ENCODE measurements at regions not wholly inside any gene's neighbourhood (a gene's known extent, or its start where the extent isn't known, plus 50 kb on each side); places are given as distances from the start of the nearest gene placed in this dataset.
"Not testable (repeated sequence)": the region's sequence is repeated elsewhere in the genome, so short reads cannot be mapped to it uniquely, and the experiment has no call there.

DNA sequence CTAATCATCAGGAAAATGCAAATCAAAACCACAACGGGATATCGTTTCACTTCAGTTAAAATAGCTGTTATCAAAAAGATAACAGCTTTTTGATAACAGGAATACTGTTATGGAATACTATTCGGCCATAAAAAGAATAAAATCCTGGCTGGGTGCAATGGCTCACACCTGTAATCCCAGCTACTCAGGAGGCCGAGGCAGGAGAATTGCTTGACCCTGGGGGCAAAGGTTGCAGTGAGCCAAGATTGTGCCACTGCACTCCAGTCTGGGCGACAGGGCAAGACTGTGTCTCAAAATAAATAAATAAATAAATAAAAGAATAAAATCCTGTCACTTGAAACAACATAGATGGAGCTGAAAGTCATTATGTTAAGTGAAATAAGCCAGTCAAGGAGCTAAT lies 178.1 kb upstream of the TSC22D2 start:
- H3K27me3 Mint-ChIP-seq (ENCODE audit: unreplicated experiment), result no peaks in the 10 kb centered on the region
- H3K4me3 Mint-ChIP-seq (ENCODE audit: unreplicated experiment), result no peak overlapping the region
- no peak overlapping the region for H3K27ac Mint-ChIP-seq (ENCODE audit: unreplicated experiment)
- TF ChIP-seq CTCF (IDR thresholded peaks at IDR 0.05; ENCODE audit: partially characterized antibody, unreplicated experiment), result no peak
- peaks cover 10% of the 10 kb centered on the region for H3K4me1 Mint-ChIP-seq (ENCODE audit: low read depth, unreplicated experiment)
- H3K36me3 Mint-ChIP-seq (ENCODE audit: unreplicated experiment), result no peaks in the 10 kb centered on the region
- no peak for DNase-seq
- H3K9me3 Mint-ChIP-seq (ENCODE audit: unreplicated experiment), result no peaks in the 10 kb centered on the region

DNA sequence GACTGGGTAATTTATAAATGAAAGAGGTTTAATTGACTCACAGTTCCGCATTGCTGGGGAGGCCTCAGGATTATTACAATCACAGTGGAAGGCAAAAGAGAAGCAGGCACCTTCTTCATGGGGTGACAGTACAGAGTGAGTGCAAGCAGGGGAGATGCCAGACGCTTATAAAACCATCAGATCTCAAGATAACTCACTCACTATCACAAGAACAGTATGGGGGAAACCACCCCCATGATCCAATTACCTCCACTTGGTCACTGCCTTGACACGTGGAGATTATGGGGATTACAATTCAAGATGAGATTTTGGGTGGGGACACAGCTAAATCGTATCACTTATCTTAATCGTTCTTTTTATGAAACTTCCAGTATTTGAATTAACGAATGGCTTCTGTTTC lies 179.5 kb upstream of the TSC22D2 start:
- H3K9me3 Mint-ChIP-seq (ENCODE audit: unreplicated experiment); H3K27ac Mint-ChIP-seq (ENCODE audit: unreplicated experiment); H3K4me3 Mint-ChIP-seq (ENCODE audit: unreplicated experiment); DNase-seq; H3K36me3 Mint-ChIP-seq (ENCODE audit: unreplicated experiment); H3K27me3 Mint-ChIP-seq (ENCODE audit: unreplicated experiment): not testable (repeated sequence)
- H3K4me1 Mint-ChIP-seq (ENCODE audit: low read depth, unreplicated experiment), result peaks cover 10% of the 10 kb centered on the region

GRCh38 chr3:150227839-150228238 lies 180.3 kb upstream of the TSC22D2 start:
- peaks cover 14% of the 10 kb centered on the region for H3K4me1 Mint-ChIP-seq (ENCODE audit: low read depth, unreplicated experiment)
- H3K27ac Mint-ChIP-seq (ENCODE audit: unreplicated experiment), result no peak overlapping the region
- H3K4me3 Mint-ChIP-seq (ENCODE audit: unreplicated experiment), result no peak overlapping the region
- H3K27me3 Mint-ChIP-seq (ENCODE audit: unreplicated experiment), result peaks cover under 1% of the 10 kb centered on the region
- DNase-seq, result peak; percentile 83
- peaks cover 2% of the 10 kb centered on the region for H3K9me3 Mint-ChIP-seq (ENCODE audit: unreplicated experiment)
- peak; percentile 82 for TF ChIP-seq CTCF (IDR thresholded peaks at IDR 0.05; ENCODE audit: partially characterized antibody, unreplicated experiment)
- no peaks in the 10 kb centered on the region for H3K36me3 Mint-ChIP-seq (ENCODE audit: unreplicated experiment)

- no peak overlapping the region for H3K4me3 Mint-ChIP-seq (ENCODE audit: unreplicated experiment)
- TF ChIP-seq CTCF (IDR thresholded peaks at IDR 0.05; ENCODE audit: partially characterized antibody, unreplicated experiment), result no peak
These were observed 182.1 kb upstream of the TSC22D2 start for GRCh38 chr3:150225986-150226385.

GRCh38 chr3:150223558-150223957 lies 184.5 kb upstream of the TSC22D2 start:
- Mint-ChIP-seq H3K27ac (ENCODE audit: unreplicated experiment) (no peak overlapping the region), H3K36me3 (ENCODE audit: unreplicated experiment) (no peaks in the 10 kb centered on the region), H3K9me3 (ENCODE audit: unreplicated experiment) (peaks cover 4% of the 10 kb centered on the region), H3K4me1 (ENCODE audit: low read depth, unreplicated experiment) (peaks cover 26% of the 10 kb centered on the region), H3K27me3 (ENCODE audit: unreplicated experiment) (peaks cover 5% of the 10 kb centered on the region), H3K4me3 (ENCODE audit: unreplicated experiment) (no peak overlapping the region)
- TF ChIP-seq CTCF (IDR thresholded peaks at IDR 0.05; ENCODE audit: partially characterized antibody, unreplicated experiment), result no peak
- DNase-seq, result no peak

More at GRCh38 chr3:150225986-150226385, 182.1 kb upstream of the TSC22D2 start:
- Mint-ChIP-seq H3K36me3 (ENCODE audit: unreplicated experiment) (no peaks in the 10 kb centered on the region), H3K27ac (ENCODE audit: unreplicated experiment) (no peak overlapping the region), H3K4me1 (ENCODE audit: low read depth, unreplicated experiment) (peaks cover 26% of the 10 kb centered on the region), H3K9me3 (ENCODE audit: unreplicated experiment) (peaks cover 4% of the 10 kb centered on the region), H3K27me3 (ENCODE audit: unreplicated experiment) (peaks cover 3% of the 10 kb centered on the region)
- no peak for DNase-seq
